GM18868 (cell line): ENCODE measurements at regions not wholly inside any gene's neighbourhood (a gene's known extent, or its start where the extent isn't known, plus 50 kb on each side); places are given as distances from the start of the nearest gene placed in this dataset.

Experiments used
- ATAC-seq: cut with Tn5 transposase; IDR thresholded peaks from one replicate; pipeline ENCODE4 v1.9.1; 2021; ENCODE audit warnings: mild to moderate bottlenecking, moderate library complexity; ENCODE audit not compliant: unreplicated experiment

- ATAC-seq: no peak
These were observed 60.1 kb upstream of the OTX2 start for GRCh38 chr14:56870336-56870735.

DNA sequence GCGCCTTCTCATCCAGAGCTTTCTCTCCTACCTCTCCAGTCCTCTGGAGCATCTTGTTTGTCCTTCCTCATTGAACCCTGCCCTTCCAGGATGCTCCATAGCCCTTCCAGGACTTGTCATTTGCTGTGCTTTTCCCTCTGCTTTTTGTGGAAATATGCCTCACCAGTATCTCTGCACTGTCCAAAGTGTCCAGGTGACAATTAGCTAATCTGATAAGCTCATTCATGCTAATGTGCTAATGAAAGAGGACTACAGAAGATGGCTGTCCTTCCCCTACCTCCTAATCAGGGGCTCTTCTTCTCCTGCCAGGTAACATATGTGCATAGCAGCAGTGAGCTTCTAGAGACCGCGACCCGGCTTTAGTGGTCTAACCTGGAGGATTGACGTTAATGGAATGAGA is 58.4 kb upstream of the OTX2 start:
- no peak for ATAC-seq

- ATAC-seq: no peak
These were observed 52.6 kb upstream of the OTX2 start for GRCh38 chr14:56862836-56863235.

DNA sequence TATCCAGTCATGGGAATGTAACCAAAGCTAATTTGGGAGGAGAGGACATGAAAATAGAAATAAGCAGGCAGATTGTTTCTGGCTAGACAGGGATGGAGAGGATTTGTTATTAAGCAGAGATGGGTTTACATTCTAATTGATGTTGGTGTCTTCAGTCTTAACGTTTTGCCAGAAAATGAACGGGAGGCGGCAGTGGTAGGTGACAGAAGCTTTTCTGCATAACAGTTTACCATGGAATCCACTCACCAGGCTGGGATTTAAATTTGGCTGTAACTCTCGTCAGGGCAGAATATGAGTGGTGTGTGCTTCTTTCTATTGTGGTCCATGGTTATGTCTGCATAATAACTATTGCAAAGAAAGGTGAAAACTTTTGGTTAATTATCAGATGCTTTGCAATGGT is 50.2 kb upstream of the OTX2 start:
- ATAC-seq: no peak
